Sciatic nerve (tissue), 2 donors: ENCODE measurements at regions not wholly inside any gene's neighbourhood (a gene's known extent, or its start where the extent isn't known, plus 50 kb on each side); places are given as distances from the start of the nearest gene placed in this dataset.

ENCODE experiments used
- ATAC-seq: fragments of 200-7000 bp; cut with Tn5 transposase; one replicate; pipeline ENCODE4 v1.9.1; 2020; ENCODE audit warnings: mild to moderate bottlenecking, moderate library complexity
- DNase-seq: peaks from one replicate; pipeline ENCODE4 v3.0.0-alpha.2; 2020; ENCODE audit warnings: low spot score
- intact Hi-C: fragments of 100-400 bp; cut with DNase I; formaldehyde crosslinking; loops from one replicate; pipeline ENCODE4 v1.14.2; 2022
- donor health status: DM: no; HTN: no; CAD: no.
- donor health status: DM: no; HTN: no; CAD: no.

DNA sequence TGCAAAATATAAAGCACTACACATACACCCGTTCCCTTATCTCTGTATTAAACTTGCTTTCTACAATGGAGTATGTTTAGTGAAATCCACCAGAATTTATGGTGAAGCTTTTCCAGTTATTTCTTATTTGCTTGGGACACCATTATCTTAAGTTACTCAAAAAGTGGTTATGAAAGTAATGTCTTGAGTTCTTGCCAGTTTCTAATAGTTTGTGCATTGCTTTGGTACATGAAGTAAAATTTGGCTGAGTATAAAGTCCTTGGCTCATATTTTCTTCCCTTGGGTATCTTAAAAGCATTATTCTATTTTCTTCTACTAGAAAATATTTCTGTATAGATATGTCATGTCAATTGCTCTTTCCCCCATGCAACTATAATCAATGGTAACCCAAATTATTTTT, 85.2 kb downstream of the POLR1F start:
- intact Hi-C loops, result no loop called here
- DNase-seq (no peak), ATAC-seq (no peak)

DNA sequence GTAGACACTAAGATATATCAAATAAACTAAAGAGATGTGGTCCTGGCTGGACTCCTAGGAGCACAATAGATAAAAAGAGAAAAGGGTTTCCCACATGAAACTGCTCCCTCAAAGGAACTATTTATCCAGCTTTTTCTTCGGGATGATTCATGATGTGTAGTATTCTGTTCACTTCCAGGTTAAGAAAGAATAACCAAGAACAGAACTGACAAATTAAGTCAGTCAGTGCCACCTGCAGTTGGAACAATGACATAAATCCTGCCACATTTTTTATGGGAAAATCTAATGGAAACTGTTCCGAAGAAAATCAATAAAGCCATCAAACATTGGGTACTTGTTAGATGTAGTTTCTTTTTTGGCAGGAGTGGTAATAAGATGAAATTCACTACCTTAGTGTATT, 87.1 kb downstream of the POLR1F start:
- ATAC-seq (no peak), DNase-seq (no peak)
- intact Hi-C loops, result no loop called here

DNA sequence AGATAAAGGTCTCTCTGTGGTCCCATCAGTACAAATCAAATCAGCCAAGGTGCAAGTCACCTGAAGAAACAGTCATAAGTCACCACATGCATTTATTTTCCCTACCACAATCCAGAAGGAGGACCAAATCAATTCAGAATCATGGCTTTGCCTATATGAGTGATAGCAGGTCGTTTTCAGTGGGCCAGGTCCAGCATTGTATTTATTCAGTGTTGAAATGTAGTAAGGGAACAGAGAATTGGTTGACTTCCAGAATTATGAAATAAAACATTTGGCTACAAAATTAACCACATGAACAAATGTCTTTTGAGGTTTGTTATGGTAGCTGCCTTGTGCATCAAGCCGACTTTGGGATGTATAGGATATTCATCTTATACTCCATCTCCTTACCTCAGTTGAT, 88.4 kb downstream of the POLR1F start:
- intact Hi-C loops, result no loop called here

DNA sequence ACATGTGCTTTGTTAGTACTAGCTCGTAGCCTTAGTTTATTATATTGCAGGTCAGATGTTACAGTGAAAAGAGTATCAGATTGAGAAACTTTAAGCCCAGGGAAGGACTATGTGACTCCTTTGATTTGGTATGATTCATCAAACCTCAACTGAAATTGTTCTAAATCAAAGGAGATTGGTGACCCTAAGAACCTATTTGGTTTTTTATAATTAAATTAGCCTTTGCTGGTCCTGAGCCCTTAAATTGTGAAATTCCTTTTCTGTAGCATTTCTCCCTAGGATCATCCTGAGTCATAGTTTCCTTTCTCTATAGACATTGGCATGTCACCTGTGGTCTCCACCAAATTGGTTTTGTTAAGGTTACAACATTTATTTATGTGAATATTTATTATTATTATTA, 89.7 kb downstream of the POLR1F start:
- no peak for ATAC-seq
- DNase-seq, result no peak
- intact Hi-C loops, result no loop called here

More for the DNA sequence above, 88.4 kb downstream of the POLR1F start:
- DNase-seq, result no peak
- ATAC-seq, result no peak

DNA sequence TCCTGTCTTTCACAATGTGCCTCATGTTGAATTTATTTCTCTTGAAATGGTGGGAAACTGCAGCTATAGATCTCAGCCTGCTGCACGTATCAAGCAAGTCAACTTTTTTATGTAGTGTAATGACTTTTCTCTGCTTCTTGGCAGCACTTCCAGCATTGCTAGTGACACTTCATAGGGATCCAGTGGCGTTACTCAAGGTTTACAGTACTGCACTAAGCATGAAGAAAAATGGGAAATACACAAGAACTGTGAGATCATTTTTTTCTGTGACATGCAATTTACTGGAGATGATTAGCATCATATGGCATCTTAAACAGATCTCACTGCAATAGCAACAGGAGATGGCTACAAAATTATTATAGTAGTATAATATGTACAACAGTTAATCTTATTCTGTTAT, 90.9 kb downstream of the POLR1F start:
- intact Hi-C loops, result no loop called here
- ATAC-seq (no peak), DNase-seq (no peak)

DNA sequence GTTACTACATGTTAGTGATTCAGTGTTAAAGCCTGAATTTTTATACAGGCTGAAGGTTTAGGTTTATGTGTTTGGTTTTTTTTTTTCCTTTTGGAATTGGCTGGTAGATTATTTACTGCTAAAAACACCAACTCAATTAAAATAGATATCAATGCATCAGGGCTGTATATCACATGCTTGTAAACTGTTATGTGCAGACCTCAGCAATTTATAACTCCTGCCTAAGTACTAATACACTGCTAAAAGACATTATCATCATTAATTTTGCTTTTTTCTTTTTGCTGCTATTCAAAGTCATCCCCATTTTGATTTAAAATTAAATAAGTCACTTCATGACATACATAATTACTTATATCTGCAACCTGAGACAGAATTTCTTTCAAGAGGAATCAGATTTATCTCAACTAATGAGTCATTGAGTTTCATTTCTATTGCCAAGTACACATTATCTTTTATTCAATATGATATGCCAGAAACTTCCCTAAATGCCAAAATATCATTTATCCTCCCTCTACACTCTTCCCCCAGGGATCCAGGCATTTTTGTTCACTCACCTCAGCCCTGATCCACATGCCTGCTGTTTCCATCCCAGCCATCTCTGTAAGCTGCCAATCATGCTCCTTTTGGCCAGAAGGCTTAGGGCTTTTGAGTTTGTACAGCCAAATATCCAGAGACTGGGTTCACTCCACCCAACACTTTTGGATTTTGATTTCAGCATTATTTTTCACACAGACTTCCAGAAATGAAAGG, 98.5 kb downstream of the POLR1F start:
- ATAC-seq (no peak), DNase-seq (no peak)
- intact Hi-C loops, result no loop called here

DNA sequence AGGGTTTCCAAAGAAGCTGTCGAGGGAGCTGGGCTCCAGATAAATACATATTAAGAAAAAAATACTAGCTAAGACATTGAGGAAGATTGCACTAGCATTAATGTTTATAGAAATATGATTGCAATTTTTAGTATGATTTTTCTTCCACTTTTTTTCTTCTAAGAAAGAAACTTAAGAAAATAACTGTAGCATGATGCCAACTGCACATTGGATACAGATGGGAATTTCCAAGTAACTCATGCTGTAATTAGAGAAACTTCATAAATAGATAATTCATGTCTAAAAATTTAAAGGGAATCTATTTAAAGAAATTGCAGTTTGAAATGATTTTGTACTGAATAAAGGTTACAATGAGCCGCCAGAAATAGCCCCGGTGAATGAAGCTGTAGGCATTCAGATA, 119.4 kb downstream of the POLR1F start:
- ATAC-seq (no peak), DNase-seq (no peak)
- intact Hi-C loops, result no loop called here

DNA sequence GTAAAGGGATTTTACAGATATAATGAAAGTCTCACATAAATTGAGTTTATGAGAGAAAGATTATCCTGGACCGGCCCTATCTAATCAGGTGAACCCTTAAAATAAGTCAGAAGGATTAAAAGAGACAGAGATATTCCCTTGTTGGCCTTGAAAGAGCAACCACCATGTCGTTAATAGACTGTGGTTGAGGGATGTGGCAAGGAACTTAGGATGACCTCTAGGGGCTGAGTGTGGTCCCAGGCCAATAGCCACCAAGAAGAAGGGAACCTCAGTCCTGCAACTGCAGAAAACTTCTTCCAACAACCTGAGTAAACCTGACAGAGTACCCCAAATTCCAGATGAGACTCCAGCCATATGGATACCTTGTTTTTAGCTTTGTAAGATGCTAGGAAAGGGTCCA, 121.5 kb downstream of the POLR1F start:
- DNase-seq (no peak), ATAC-seq (no peak)
- intact Hi-C loops, result no loop called here

DNA sequence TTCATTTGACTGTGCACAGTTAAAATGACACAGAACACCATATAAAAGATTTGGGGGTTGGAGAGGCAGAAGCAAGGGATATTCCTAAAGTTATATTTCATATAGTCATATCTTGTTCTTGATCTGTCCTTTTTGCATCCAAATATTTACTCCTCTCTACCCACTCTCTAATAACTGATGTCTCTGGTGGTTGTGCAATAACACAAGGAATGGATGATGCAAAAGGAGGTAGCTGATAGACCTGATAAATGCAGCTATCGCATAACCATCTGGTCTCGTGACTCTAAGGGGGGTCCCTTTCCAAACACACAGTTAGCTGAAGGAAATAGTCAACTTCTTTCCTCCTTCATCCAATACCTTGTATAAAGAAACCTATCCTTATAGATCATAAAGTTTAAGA, 123.1 kb downstream of the POLR1F start:
- intact Hi-C loops, result no loop called here
- no peak for DNase-seq
- no peak for ATAC-seq

DNA sequence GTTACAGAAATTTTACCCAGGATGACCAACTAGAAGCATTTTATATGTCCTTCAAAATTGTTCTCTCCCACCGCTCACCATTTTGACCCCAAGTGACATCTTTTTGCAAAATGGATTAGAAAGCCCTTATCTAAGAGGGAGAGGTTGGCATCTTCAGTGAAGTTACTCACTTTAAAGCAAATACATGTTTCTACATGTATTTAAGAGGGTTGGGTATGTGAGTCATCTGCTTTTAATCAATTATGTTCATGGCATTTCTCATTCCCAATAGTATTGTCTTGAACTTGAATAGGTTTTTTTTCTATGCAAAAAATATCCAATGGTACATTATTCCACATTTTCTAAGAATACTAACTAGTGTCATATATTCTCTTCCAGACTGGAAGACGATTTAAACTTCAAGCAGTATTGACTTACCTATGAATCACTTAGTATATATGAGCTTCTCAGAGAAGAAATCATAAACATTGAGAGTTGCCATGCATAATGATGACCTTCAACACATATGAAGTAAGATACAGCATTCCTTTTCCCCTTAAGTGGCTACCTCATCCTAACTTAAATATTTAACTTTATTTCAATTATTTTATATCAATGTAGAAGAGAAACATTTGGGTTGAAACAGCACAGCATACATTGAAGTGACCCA, 132.8 kb downstream of the POLR1F start:
- intact Hi-C loops, result no loop called here
- no peak for ATAC-seq
- DNase-seq, result no peak

DNA sequence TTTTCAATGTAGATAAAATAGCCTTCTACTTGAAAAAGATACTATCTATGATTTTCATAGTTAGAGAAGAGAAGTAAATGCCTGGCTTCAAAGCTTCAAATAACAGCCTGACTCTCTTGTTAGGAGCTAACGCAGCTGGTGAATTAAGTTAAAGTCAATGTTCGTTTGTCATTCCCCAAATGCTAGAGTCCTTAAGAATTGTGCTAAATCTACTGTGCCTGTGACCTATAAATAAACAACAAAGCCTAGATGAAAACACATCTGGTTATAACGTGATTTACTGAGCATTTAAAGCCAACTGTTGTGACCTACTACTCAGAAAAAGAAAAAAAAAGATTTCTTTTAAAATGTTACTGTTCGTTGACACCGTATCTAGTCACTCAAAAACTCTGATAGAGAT, 134.7 kb downstream of the POLR1F start:
- DNase-seq (no peak), ATAC-seq (no peak)
- intact Hi-C loops, result no loop called here

DNA sequence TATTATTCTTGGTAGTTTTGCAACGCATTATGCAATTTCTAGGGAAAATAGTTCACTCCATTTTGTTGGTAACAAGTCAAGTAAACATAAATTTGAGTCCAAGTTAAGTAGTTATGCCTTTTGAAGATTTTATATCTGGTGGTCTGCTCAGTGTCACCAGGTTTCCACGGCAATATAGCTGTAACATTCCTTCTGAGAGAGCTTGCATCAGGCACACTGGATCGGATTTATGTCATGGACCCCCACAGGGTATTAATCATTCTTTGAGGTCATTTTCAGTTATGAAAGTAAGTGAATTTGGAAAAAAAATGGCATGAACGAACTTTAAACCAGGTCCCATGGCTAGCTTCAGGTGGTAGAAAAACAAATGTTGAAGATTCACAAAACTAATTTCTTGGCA, 136.3 kb downstream of the POLR1F start:
- no peak for ATAC-seq
- intact Hi-C loops, result no loop called here
- DNase-seq, result no peak

DNA sequence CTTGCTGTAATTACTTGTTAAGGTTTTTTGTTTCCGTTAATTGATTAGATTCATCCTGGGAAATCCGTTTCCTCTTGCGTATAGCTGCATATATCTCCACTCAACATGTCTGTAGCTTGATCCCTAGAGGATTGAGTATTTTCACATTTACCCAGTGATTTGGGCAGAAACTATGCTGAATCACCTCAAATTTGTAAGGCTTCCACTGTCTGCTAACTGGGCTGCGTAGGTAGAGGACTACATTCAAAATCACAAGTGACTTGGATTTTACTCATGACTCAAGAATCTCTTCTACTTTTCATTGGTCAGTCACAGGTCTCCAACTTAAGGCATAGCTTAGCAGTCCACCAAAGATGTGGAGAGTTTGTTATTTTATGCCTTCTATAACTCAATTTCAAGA, 141.8 kb downstream of the POLR1F start:
- intact Hi-C loops, result no loop called here
- DNase-seq, result no peak

DNA sequence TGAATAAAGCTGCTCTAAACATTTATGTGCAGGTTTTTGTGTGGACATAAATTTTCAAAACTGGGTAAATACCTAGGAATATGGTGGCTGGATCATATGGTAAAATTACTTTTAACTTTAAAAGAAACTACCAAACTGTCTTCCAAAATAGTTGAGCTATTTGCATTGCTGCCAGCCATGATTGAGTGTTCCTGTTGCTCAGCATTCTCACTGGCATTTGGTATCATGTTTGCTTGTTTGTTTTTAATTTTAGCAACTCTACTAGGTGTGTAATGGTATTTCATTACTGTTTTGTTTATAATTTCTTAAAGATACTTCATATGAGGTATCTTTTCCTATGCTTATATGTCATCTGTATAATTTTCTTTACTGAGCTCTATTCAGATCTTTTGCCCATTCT, 143.2 kb downstream of the POLR1F start:
- DNase-seq (no peak), ATAC-seq (no peak)
- intact Hi-C loops, result no loop called here

More for the DNA sequence above, 141.8 kb downstream of the POLR1F start:
- ATAC-seq, result no peak

DNA sequence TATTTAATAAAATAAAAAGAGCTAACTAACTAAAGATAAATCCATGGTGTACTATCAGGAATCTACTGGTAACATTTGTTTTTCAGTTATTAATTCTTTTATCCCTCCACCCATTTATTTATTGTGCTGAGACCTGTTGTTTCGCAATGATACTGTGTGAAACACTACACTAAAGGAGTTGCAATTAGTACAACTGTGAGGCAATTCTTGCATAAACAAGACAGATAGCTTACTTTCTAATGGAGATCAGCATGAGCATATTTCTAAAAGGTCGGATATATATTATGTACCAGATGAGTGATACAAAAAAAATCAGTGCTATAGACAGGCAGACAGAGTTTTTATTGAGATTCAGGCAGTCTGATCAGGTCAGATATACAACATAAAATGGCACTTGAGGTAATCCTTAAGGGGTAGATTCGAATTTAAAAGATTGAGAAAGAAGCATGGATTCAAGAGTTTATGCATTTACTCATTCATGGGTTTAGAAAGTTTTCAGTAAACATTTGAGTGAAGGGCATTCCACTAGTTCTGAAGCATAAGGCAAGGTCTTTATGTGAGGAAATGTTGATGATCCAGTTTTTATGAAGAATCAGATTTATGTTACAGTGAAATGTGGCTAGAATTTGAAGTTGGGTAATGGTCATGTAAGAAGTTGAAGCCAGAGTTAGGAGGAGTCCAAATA, 147.6 kb downstream of the POLR1F start:
- intact Hi-C loops, result no loop called here

DNA sequence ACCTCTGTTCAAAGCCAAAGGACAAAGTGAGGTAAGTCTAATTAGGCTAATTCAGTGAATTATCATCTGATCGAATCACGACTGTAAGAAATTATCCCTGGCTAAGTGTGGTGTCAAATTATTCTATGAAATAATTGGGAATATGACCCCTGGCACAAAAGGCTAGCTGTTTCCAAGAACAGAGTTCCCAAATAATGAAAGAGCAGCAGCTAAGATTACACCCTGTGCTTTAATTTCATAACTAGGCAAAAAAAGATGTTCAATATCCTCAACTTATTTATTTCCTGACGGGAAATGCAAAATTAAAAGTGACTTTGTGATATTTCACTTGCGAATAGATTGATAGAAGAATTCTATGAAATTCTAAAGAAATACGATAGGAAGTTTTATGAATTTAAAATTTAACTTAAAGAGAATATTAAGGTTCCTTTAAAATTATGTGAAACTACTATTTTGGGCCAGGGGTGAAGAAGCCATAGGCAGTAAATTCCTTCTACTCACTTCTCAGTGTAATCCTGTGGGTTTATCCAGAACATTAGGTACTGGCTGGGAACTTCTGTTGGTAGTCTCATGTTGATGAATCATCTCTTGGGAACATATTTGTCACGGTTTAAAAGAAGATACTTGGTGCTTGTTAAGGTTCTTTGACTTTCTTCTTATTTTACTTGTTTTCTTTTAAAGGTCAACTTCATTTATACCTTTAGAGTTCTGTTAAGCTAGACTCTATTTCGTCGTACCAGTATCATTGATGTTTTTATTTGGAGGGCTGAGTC, 148.5 kb downstream of the POLR1F start:
- intact Hi-C loops, result no loop called here
- no peak for DNase-seq
- no peak for ATAC-seq

More for the DNA sequence above, 147.6 kb downstream of the POLR1F start:
- no peak for DNase-seq
- no peak for ATAC-seq

DNA sequence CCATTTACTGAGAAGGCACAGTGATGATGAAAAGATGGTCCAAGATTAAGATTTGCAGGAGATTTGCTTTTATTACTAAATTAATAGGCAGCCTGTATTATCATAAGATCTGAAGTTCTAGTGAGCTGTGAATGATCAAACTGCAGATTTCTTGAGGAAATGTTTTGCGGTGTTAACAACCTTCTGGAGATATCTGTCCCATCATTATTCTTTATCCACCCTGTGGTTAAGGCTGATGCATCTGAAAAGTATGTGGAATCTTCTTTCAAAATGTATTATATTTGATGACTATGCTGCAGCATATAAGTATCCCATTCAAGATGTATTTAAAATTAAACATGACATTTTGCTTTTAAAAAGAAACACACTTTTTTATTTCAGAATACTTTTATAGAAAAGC, 150.3 kb downstream of the POLR1F start:
- no peak for DNase-seq
- no peak for ATAC-seq
- intact Hi-C loops, result no loop called here

DNA sequence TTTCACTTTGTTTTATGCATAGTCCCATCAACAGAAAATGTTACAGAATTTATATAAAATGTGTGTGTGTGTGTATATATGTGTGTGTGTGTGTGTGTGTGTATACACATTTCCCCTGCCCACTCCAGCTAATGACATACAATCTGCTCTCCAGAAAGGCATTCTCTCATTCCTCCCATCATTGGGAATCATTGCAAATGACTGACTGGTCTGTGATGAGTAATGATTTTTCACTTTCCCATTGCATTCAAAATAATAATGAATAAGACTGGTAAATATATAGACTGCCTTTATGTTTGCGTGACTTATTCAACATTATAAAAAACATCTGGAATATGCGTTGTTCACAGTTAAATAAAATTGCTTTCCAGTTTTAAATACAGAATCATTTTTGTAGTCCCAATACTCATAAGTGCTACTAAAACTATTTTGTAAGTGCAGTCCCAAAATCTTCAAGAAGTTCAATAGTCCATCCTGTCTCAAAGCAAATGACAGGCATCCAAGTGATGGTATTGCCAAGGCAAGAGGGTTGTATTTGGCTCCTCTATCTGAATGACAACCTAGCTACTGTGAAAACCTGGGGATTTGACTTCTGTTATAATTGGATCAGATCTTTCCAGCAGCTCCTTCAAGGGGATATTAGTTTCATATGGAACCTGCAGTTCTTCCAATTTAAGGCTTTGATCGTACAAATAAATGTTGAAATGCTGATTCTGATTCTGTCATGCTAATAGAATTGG, 150.9 kb downstream of the POLR1F start:
- DNase-seq, result no peak
- ATAC-seq, result no peak

DNA sequence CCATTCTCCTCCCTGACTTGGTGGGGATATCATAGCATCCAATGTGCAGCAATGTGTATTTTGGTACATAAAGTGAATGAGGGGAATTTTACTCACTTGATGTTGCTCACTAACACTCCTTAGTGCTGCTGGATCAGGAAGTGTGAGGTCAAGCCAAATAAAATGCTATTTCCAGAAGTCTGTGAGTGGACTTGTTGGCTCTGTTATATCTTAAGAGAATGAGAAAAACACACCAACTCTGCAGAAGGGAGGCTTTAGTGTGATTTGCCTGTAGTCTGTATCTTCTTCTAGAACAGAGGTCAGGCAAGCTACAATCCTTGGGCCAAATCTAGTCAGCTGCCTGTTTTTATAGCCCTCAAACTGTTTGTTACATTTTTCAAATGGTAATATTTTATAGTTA, 154.3 kb downstream of the POLR1F start:
- ATAC-seq, result no peak
- intact Hi-C loops, result no loop called here
- no peak for DNase-seq

More for the DNA sequence above, 150.9 kb downstream of the POLR1F start:
- intact Hi-C loops, result no loop called here
